ENCODE measurements at regions not wholly inside any gene's neighbourhood (a gene's known extent, or its start where the extent isn't known, plus 50 kb on each side); places are given as distances from the start of the nearest gene placed in this dataset.

DNA sequence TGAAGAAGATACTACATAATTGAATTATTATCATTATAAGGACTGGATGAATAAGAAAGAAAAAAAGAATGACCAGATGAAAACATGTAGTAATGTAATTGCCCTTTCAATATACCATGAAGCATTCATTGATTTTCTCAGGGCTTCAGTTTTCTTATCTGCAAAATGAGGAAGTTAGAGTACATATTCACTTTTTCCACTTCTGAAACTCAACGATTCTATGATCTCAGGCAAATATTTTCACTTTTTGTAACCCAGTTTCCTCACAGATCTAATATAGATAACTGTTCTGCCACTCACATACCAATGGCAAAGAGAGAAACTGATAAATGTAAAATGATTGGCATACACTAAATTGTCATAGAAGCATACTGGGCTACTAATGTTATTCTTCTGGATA, 856.6 kb upstream of the KLHL1 start:
- Histone ChIP-seq H2AFZ (no peak overlapping the region), H3K27ac (no peak overlapping the region), H4K20me1 (ENCODE audit: insufficient read depth) (no peaks in the 10 kb centered on the region), H3K9me3 (ENCODE audit: insufficient read depth, low read depth) (no peaks in the 10 kb centered on the region), H3K4me1 (replicated peaks; ENCODE audit: insufficient read depth) (no peaks in the 10 kb centered on the region), H3K79me2 (ENCODE audit: low read depth) (no peaks in the 10 kb centered on the region), H3K4me3 (no peak overlapping the region), H3K36me3 (ENCODE audit: low read depth) (no peaks in the 10 kb centered on the region), H3K4me2 (no peak overlapping the region), H3F3A (ENCODE audit: insufficient read depth, low read depth) (no peaks in the 10 kb centered on the region), H3K9me2 (ENCODE audit: insufficient read depth) (no peaks in the 10 kb centered on the region), H3K27me3 (ENCODE audit: insufficient read depth, low read depth) (no peaks in the 10 kb centered on the region)
- POLR2A ChIA-PET (ENCODE audit: unreplicated experiment) = no interaction called here
- TF ChIP-seq, protein P1, sequence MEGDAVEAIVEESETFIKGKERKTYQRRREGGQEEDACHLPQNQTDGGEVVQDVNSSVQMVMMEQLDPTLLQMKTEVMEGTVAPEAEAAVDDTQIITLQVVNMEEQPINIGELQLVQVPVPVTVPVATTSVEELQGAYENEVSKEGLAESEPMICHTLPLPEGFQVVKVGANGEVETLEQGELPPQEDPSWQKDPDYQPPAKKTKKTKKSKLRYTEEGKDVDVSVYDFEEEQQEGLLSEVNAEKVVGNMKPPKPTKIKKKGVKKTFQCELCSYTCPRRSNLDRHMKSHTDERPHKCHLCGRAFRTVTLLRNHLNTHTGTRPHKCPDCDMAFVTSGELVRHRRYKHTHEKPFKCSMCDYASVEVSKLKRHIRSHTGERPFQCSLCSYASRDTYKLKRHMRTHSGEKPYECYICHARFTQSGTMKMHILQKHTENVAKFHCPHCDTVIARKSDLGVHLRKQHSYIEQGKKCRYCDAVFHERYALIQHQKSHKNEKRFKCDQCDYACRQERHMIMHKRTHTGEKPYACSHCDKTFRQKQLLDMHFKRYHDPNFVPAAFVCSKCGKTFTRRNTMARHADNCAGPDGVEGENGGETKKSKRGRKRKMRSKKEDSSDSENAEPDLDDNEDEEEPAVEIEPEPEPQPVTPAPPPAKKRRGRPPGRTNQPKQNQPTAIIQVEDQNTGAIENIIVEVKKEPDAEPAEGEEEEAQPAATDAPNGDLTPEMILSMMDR (conservative IDR thresholded peaks at IDR 0.05) = no peak
- TF ChIP-seq EZH2 (IDR thresholded peaks at IDR 0.05; ENCODE audit: low read depth) = no peak
- no TSS peak for BruUV-seq (replicated peaks)
- CTCF ChIA-PET = interaction anchor here (0.7 kb wide), 1 partner anchor 35 kb away, joined by 3 read pairs; no protein-coding TSS in a partner anchor
- intact Hi-C loops (cut with micrococcal nuclease; ENCODE audit: unreplicated experiment) = loop anchor here (2.0 to 5.0 kb wide), 3 partner anchors 252 to 1732 kb away; no protein-coding TSS in a partner anchor
- DNase-seq = no peak

DNA sequence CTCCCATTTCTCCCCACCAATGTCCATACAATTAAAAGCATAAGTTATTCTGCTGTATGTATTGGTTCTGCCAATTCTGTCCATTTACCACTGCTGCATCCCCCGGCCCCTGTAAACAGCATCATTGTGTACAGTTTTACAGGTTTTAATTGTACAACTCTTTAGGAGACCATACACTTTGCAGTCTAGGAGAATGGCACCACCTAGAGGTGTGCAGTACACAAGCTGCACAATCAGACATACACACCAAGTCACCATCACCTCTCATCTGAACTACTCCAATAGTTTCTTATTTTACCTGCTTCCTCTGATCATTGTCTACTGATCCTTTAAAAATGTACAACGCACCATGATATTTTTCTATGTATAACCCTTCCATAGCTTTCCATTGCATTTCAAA, 855.9 kb upstream of the KLHL1 start:
- intact Hi-C loops (cut with micrococcal nuclease; ENCODE audit: unreplicated experiment) = loop anchor here (2.0 to 5.0 kb wide), 3 partner anchors 253 to 1733 kb away; no protein-coding TSS in a partner anchor
- H3K9me3 ChIP-seq (ENCODE audit: insufficient read depth, low read depth) = no peaks in the 10 kb centered on the region
- H3K4me1 ChIP-seq (replicated peaks; ENCODE audit: insufficient read depth) = no peaks in the 10 kb centered on the region
- no peak for TF ChIP-seq EZH2 (IDR thresholded peaks at IDR 0.05; ENCODE audit: low read depth)
- TF ChIP-seq, protein P1 (conservative IDR thresholded peaks at IDR 0.05) = no peak; the same call in 1 of the 2 replicates
- H3K4me3 ChIP-seq = no peak overlapping the region
- H3K27ac ChIP-seq = no peak overlapping the region
- ChIA-PET POLR2A (ENCODE audit: unreplicated experiment) (no interaction called here), CTCF (no interaction called here)
- no peak overlapping the region for H2AFZ ChIP-seq
- H3K36me3 ChIP-seq (ENCODE audit: low read depth) = no peaks in the 10 kb centered on the region
- no peaks in the 10 kb centered on the region for H3K27me3 ChIP-seq (ENCODE audit: insufficient read depth, low read depth)
- no peak for DNase-seq
- no peaks in the 10 kb centered on the region for H3F3A ChIP-seq (ENCODE audit: insufficient read depth, low read depth)
- H3K4me2 ChIP-seq = no peak overlapping the region
- H3K9me2 ChIP-seq (ENCODE audit: insufficient read depth) = no peaks in the 10 kb centered on the region
- H3K79me2 ChIP-seq (ENCODE audit: low read depth) = no peaks in the 10 kb centered on the region
- BruUV-seq (replicated peaks) = no TSS peak
- H4K20me1 ChIP-seq (ENCODE audit: insufficient read depth) = no peaks in the 10 kb centered on the region

DNA sequence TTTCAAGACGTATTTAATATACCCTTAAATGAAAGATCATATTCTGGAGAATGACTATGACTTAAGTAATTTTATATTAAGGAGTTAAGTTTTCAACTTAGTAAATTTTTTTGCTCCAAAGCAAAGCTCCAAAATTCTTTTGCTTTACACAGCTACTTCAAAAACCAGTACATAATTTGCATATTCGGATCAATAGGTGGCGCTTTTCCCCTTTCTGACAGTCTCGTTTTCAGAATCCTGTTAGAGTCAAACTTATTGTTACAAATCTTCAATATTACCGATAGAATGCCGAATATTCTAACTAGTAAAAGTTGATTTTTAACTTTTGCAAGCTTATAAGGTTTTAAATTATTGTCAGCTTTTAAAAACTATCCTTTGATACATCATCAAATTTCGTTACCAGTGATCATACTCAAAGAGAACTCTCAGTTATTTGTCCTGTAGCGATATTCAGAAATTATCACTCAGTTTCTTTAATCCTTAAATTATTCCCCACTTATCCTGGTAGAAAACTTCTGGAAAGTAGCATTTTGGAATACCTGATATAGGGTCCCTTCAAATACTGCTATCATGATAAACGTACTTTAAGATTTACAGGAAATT, 852.7 kb upstream of the KLHL1 start:
- Histone ChIP-seq H3K36me3 (ENCODE audit: low read depth) (no peaks in the 10 kb centered on the region), H3K9me2 (ENCODE audit: insufficient read depth) (no peaks in the 10 kb centered on the region), H3K9me3 (ENCODE audit: insufficient read depth, low read depth) (no peaks in the 10 kb centered on the region), H3F3A (ENCODE audit: insufficient read depth, low read depth) (no peaks in the 10 kb centered on the region), H3K4me1 (replicated peaks; ENCODE audit: insufficient read depth) (no peaks in the 10 kb centered on the region), H3K4me3 (no peak overlapping the region), H4K20me1 (ENCODE audit: insufficient read depth) (no peaks in the 10 kb centered on the region), H3K27me3 (ENCODE audit: insufficient read depth, low read depth) (no peaks in the 10 kb centered on the region), H3K79me2 (ENCODE audit: low read depth) (no peaks in the 10 kb centered on the region), H2AFZ (no peak overlapping the region), H3K4me2 (no peak overlapping the region), H3K27ac (no peak overlapping the region)
- no TSS peak for BruUV-seq (replicated peaks)
- ChIA-PET POLR2A (ENCODE audit: unreplicated experiment) (no interaction called here), CTCF (no interaction called here)
- intact Hi-C loops (cut with micrococcal nuclease; ENCODE audit: unreplicated experiment) = loop anchor here (5.0 kb wide), 2 partner anchors 256 to 1736 kb away; no protein-coding TSS in a partner anchor
- TF ChIP-seq, protein P1 (conservative IDR thresholded peaks at IDR 0.05) = peak; percentile 68
- TF ChIP-seq EZH2 (IDR thresholded peaks at IDR 0.05; ENCODE audit: low read depth) = no peak
- DNase-seq = peak in 1 of 2 experiments; percentile 3

Data from PC-9 (cell line).